CD8-positive, alpha-beta memory T cell (primary cell): ENCODE measurements at regions not wholly inside any gene's neighbourhood (a gene's known extent, or its start where the extent isn't known, plus 50 kb on each side); places are given as distances from the start of the nearest gene placed in this dataset.

Experiments
- CTCF ChIA-PET: fragments of 350-600 bp; sonication (Branson Sonifier 250); formaldehyde crosslinking; loops from one replicate; lab custom pipeline; 2021; ENCODE audit warnings: antibody characterized with exemption; lab: Charles Lee
- POLR2A ChIA-PET: fragments of 350-600 bp; sonication (Branson Sonifier 250); formaldehyde crosslinking; loops from one replicate; lab custom pipeline; 2021; ENCODE audit warnings: antibody characterized with exemption; lab: Charles Lee
- DNase-seq, 5 donors: peaks; one replicate each; pipeline versions ENCODE4 v3.0.0 to v3.0.0-alpha.2; 2020 to 2022; ENCODE audit warnings: mixed read lengths in 1 of 5
- H3K27ac ChIP-seq: one replicate; pipeline ENCODE4 v1.7.0; 2013; ENCODE audit warnings: low read depth, mild to moderate bottlenecking, low read length, moderate library complexity
- H3K27me3 ChIP-seq: 2 replicates; pipeline ENCODE4 v1.7.0; 2013; ENCODE audit warnings: low read length, mild to moderate bottlenecking; ENCODE audit not compliant: insufficient read depth, poor library complexity, severe bottlenecking
- H3K36me3 ChIP-seq: 2 replicates; pipeline ENCODE4 v1.7.0; 2013; ENCODE audit warnings: mild to moderate bottlenecking, low read length, moderate library complexity; ENCODE audit not compliant: insufficient read depth
- H3K4me1 ChIP-seq: 2 replicates; pipeline ENCODE4 v1.7.0; 2013; ENCODE audit warnings: mild to moderate bottlenecking, low read length, moderate library complexity; ENCODE audit not compliant: insufficient read depth
- H3K4me3 ChIP-seq: 2 replicates; pipeline ENCODE4 v1.7.0; 2013; ENCODE audit warnings: mild to moderate bottlenecking, low read length
- H3K9me3 ChIP-seq: 2 replicates; pipeline ENCODE4 v1.7.0; 2013; ENCODE audit warnings: mild to moderate bottlenecking, low read length
- H3K27ac Mint-ChIP-seq, 8 donors: one replicate each; pipeline ENCODE4 v1.8.0; 2020 to 2021; ENCODE audit warnings: mixed read lengths in 8 of 8, mild to moderate bottlenecking in 6 of 8, inconsistent platforms in 3 of 8, moderate library complexity in 3 of 8
- H3K27me3 Mint-ChIP-seq, 2 donors: one replicate each; pipeline ENCODE4 v1.8.0; 2020 to 2021; ENCODE audit warnings: mixed read lengths in 2 of 2, mild to moderate bottlenecking in 1 of 2, moderate library complexity in 1 of 2
- H3K36me3 Mint-ChIP-seq, 3 donors: one replicate each; pipeline ENCODE4 v1.8.0; 2020 to 2021; ENCODE audit warnings: mixed read lengths in 3 of 3, inconsistent platforms in 1 of 3, mild to moderate bottlenecking in 1 of 3
- H3K4me1 Mint-ChIP-seq, 3 donors: one replicate each; pipeline ENCODE4 v1.8.0; 2020 to 2021; ENCODE audit warnings: mixed read lengths in 3 of 3, inconsistent platforms in 1 of 3, mild to moderate bottlenecking in 1 of 3
- H3K4me3 Mint-ChIP-seq, 7 donors: one replicate each; pipeline ENCODE4 v1.8.0; 2020 to 2021; ENCODE audit warnings: mixed read lengths in 7 of 7, mild to moderate bottlenecking in 6 of 7, moderate library complexity in 4 of 7, inconsistent platforms in 2 of 7
- H3K9me3 Mint-ChIP-seq, 5 donors: one replicate each; pipeline ENCODE4 v1.8.0; 2020 to 2022; ENCODE audit warnings: mixed read lengths in 5 of 5, mild to moderate bottlenecking in 3 of 5, moderate library complexity in 2 of 5, inconsistent platforms in 1 of 5

DNA sequence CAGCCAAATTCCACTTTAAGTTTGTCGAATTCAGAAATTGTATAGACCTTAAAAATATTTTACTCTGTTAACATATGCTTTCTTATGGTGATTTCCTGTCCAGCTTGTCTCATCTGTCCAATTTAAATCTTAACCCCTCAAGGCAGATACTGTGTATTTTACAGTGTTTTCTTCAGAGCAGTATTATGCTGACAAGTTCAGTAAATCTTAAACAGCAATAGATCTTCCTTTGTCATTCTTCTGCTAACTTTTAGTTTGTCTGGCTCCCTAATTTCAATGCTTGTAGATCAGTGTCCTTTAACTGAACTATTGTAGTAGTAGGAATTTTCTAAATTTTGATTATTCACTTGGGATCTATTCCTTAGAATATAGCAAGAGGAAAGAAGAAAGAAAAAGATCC is 52.8 kb upstream of the MEIS1 start:
- no peaks in the 10 kb centered on the region for H3K4me1 ChIP-seq
- Mint-ChIP-seq H3K4me1 (no peaks in the 10 kb centered on the region), H3K4me3 (no peak overlapping the region), H3K27ac (no peak overlapping the region), H3K27me3 (no peaks in the 10 kb centered on the region), H3K36me3 (no peaks in the 10 kb centered on the region), H3K9me3 (peaks cover 0 to 6% (median 0%) of the 10 kb centered on the region in 5 donors)
- no peaks in the 10 kb centered on the region for H3K9me3 ChIP-seq
- H3K36me3 ChIP-seq: no peaks in the 10 kb centered on the region
- no peaks in the 10 kb centered on the region for H3K27me3 ChIP-seq
- ChIA-PET CTCF (no interaction called here), POLR2A (no interaction called here)
- H3K4me3 ChIP-seq: no peak overlapping the region
- no peak for DNase-seq
- no peak overlapping the region for H3K27ac ChIP-seq

DNA sequence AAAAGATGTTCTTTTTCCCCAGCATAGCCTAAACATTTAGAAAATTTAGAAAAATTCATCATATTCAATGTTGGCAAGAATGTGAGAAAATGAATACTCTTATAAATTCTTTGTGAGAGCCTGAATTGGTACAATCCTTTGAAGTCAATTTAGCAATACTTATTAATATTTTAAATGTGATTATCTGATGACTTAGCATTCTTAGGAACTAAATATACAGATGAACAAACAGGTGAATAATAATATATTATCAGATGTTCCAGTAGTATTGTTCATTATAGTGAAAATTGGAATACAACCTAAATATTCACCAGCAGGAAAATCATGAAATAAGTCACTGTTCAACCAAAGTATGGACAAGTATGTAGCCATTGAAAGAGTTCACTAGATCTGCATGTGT is 55.5 kb upstream of the MEIS1 start:
- Histone ChIP-seq H3K27ac (no peak overlapping the region), H3K27me3 (no peaks in the 10 kb centered on the region), H3K4me3 (no peak overlapping the region), H3K4me1 (no peaks in the 10 kb centered on the region), H3K9me3 (no peaks in the 10 kb centered on the region), H3K36me3 (no peaks in the 10 kb centered on the region)
- Mint-ChIP-seq H3K9me3 (peaks cover 0 to 6% (median 0%) of the 10 kb centered on the region in 5 donors), H3K4me3 (no peak overlapping the region), H3K36me3 (no peaks in the 10 kb centered on the region), H3K27ac (no peak overlapping the region), H3K27me3 (no peaks in the 10 kb centered on the region), H3K4me1 (no peaks in the 10 kb centered on the region)
- ChIA-PET CTCF (no interaction called here), POLR2A (no interaction called here)
- DNase-seq: no peak

DNA sequence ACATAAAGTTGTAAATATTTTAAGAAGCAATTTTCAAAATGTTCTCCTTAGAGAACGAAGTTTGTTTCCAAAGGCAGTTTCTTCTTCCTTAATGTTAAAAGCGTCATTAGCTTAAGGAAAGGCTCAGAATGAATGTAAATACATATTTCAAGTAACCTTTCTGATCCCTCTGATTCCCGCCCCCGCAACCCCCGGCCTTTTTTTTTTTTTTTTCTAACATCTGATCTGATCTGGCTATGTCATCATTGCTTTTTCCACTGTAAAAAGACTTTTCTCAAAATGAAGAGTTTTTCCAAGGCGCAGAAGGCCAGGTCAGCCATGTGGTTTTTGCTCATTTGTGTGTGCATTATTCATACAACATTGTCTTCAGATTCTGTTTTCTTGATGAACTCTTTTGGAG is 57.1 kb upstream of the MEIS1 start:
- Histone ChIP-seq H3K9me3 (no peaks in the 10 kb centered on the region), H3K27me3 (no peaks in the 10 kb centered on the region), H3K4me3 (no peak overlapping the region), H3K36me3 (no peaks in the 10 kb centered on the region), H3K27ac (no peak overlapping the region), H3K4me1 (no peaks in the 10 kb centered on the region)
- CTCF ChIA-PET: no interaction called here
- H3K4me1 Mint-ChIP-seq: no peaks in the 10 kb centered on the region
- no peak for DNase-seq
- no peak overlapping the region for H3K27ac Mint-ChIP-seq
- no peaks in the 10 kb centered on the region for H3K36me3 Mint-ChIP-seq
- POLR2A ChIA-PET: no interaction called here
- no peaks in the 10 kb centered on the region for H3K27me3 Mint-ChIP-seq
- peaks cover 0 to 9% (median 2%) of the 10 kb centered on the region in 5 donors for H3K9me3 Mint-ChIP-seq
- no peak overlapping the region for H3K4me3 Mint-ChIP-seq

GRCh38 chr2:66370824-66371223 is 64.1 kb upstream of the MEIS1 start:
- H3K27ac ChIP-seq: no peak overlapping the region
- no peaks in the 10 kb centered on the region for H3K36me3 Mint-ChIP-seq
- H3K27ac Mint-ChIP-seq: no peak overlapping the region
- H3K4me1 Mint-ChIP-seq: no peaks in the 10 kb centered on the region
- peaks cover 0 to 3% (median 2%) of the 10 kb centered on the region in 5 donors for H3K9me3 Mint-ChIP-seq
- no peaks in the 10 kb centered on the region for H3K27me3 ChIP-seq
- POLR2A ChIA-PET: no interaction called here
- CTCF ChIA-PET: no interaction called here
- no peaks in the 10 kb centered on the region for H3K9me3 ChIP-seq
- H3K4me3 ChIP-seq: no peak overlapping the region
- no peak for DNase-seq
- H3K4me3 Mint-ChIP-seq: no peak overlapping the region
- H3K4me1 ChIP-seq: no peaks in the 10 kb centered on the region
- no peaks in the 10 kb centered on the region for H3K27me3 Mint-ChIP-seq
- no peaks in the 10 kb centered on the region for H3K36me3 ChIP-seq

GRCh38 chr2:66366619-66367018 is 68.3 kb upstream of the MEIS1 start:
- no peaks in the 10 kb centered on the region for H3K27me3 Mint-ChIP-seq
- CTCF ChIA-PET: no interaction called here
- no peak overlapping the region for H3K4me3 Mint-ChIP-seq
- POLR2A ChIA-PET: no interaction called here
- H3K36me3 ChIP-seq: no peaks in the 10 kb centered on the region
- no peaks in the 10 kb centered on the region for H3K4me1 Mint-ChIP-seq
- DNase-seq: no peak
- H3K27ac ChIP-seq: no peak overlapping the region
- no peaks in the 10 kb centered on the region for H3K27me3 ChIP-seq
- H3K9me3 ChIP-seq: no peaks in the 10 kb centered on the region
- no peak overlapping the region for H3K27ac Mint-ChIP-seq
- no peaks in the 10 kb centered on the region for H3K36me3 Mint-ChIP-seq
- peaks cover 0 to 3% (median 0%) of the 10 kb centered on the region in 5 donors for H3K9me3 Mint-ChIP-seq
- H3K4me3 ChIP-seq: no peak overlapping the region
- H3K4me1 ChIP-seq: no peaks in the 10 kb centered on the region

DNA sequence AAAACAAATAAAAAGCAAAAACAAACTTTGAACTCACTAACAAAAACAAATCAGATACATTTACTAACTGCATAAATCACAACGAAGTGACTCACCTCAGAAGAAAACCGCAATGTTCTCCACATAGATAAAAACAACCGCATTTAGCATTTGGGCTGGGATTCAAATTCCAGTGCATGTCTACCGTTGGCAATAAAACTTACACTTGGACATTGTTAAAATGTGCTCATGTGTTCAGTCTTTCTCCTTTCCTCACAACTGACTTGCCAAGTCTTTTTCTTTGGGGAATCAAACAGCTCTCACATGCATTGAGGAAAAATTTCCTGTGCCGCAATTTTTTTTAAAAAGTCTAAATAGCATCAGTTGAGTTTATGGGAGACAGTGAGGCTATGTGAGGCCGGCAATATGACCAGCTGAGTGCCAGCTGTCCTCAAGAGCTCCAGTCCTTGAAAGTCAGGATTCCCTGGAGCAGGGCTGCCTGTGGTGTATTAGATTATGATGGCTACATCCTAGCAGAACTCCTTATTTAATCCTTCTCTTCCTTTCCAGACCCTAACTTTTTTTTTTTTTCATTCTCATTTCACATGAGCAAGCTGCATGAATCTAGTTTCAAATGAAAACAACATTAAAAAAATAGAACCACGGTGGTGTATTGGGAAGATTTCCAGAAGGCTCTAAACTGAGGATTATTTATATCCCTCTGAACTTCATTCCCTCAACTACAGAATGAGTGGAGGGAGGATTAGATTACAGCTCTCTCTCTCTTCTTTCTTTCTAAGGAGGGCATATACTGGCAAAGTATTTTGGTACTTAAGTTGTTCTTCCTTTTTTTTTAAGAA is 70.2 kb upstream of the MEIS1 start:
- CTCF ChIA-PET: no interaction called here
- no peak overlapping the region for H3K27ac ChIP-seq
- Mint-ChIP-seq H3K4me1 (no peaks in the 10 kb centered on the region), H3K9me3 (peaks cover 0 to 5% (median 0%) of the 10 kb centered on the region in 5 donors), H3K4me3 (no peak overlapping the region), H3K27me3 (no peaks in the 10 kb centered on the region), H3K36me3 (no peaks in the 10 kb centered on the region), H3K27ac (no peak overlapping the region)
- no peak for DNase-seq
- no peaks in the 10 kb centered on the region for H3K27me3 ChIP-seq
- H3K4me1 ChIP-seq: no peaks in the 10 kb centered on the region
- no peaks in the 10 kb centered on the region for H3K36me3 ChIP-seq
- no peak overlapping the region for H3K4me3 ChIP-seq
- POLR2A ChIA-PET: no interaction called here
- H3K9me3 ChIP-seq: no peaks in the 10 kb centered on the region

GRCh38 chr2:66362701-66363100 is 72.2 kb upstream of the MEIS1 start:
- ChIA-PET POLR2A (no interaction called here), CTCF (no interaction called here)
- H3K36me3 Mint-ChIP-seq: no peaks in the 10 kb centered on the region
- DNase-seq: no peak
- H3K4me3 Mint-ChIP-seq: no peak overlapping the region
- peaks cover 0 to 5% (median 0%) of the 10 kb centered on the region in 5 donors for H3K9me3 Mint-ChIP-seq
- Histone ChIP-seq H3K27ac (no peak overlapping the region), H3K36me3 (no peaks in the 10 kb centered on the region), H3K4me1 (no peaks in the 10 kb centered on the region), H3K4me3 (no peak overlapping the region), H3K27me3 (no peaks in the 10 kb centered on the region), H3K9me3 (no peaks in the 10 kb centered on the region)
- H3K4me1 Mint-ChIP-seq: no peaks in the 10 kb centered on the region
- H3K27me3 Mint-ChIP-seq: no peaks in the 10 kb centered on the region
- H3K27ac Mint-ChIP-seq: no peak overlapping the region

DNA sequence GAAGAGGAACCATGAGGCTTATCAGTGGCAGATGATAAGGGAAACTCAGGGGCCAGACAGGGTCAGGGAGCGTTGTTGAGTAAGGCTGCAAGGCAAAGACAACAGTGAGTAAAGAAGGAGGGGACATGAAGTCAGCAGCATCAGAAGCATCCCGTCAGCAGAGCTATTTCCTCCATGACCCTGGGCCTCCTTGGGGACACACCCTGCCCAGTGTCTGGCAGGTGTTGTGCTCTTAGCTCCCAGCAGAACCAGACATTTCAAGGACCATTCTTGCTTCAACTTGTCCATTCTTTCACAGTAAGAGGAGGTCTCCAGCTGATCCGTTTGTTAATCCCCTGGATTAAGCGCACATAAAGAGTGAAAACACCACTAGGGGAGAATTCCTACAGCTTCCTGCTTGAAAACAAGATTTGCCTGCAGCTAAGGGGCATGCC is 88.7 kb upstream of the MEIS1 start:
- no peak overlapping the region for H3K27ac ChIP-seq
- Mint-ChIP-seq H3K27ac (no peak overlapping the region), H3K4me1 (no peaks in the 10 kb centered on the region), H3K4me3 (no peak overlapping the region), H3K27me3 (no peaks in the 10 kb centered on the region), H3K9me3 (peaks cover 0 to 20% (median 13%) of the 10 kb centered on the region in 5 donors), H3K36me3 (no peaks in the 10 kb centered on the region)
- no peaks in the 10 kb centered on the region for H3K9me3 ChIP-seq
- no peaks in the 10 kb centered on the region for H3K27me3 ChIP-seq
- H3K4me3 ChIP-seq: no peak overlapping the region
- ChIA-PET POLR2A (no interaction called here), CTCF (no interaction called here)
- no peak for DNase-seq
- H3K36me3 ChIP-seq: no peaks in the 10 kb centered on the region
- H3K4me1 ChIP-seq: no peaks in the 10 kb centered on the region
